ENCODE measurements at regions not wholly inside any gene's neighbourhood (a gene's known extent, or its start where the extent isn't known, plus 50 kb on each side); places are given as distances from the start of the nearest gene placed in this dataset.
"Not testable (repeated sequence)": the region's sequence is repeated elsewhere in the genome, so short reads cannot be mapped to it uniquely, and the experiment has no call there.

DNA sequence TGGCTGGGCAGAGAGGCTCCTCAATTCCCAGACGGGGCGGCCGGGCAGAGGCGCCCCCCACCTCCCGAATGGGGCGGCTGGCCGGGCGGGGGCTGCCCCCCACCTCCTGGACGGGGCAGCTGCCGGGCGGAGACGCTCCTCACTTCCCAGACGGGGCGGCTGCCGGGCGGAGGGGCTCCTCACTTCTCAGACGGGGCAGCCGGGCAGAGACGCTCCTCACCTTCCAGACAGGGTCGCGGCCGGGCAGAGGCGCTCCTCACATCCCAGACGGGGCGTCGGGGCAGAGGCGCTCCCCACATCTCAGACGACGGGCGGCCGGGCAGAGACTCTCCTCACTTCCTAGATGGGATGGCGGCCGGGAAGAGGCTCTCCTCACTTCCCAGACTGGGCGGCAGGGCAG, 214.1 kb downstream of the SOX2 start:
- FAIRE-seq, result not testable (repeated sequence)

DNA sequence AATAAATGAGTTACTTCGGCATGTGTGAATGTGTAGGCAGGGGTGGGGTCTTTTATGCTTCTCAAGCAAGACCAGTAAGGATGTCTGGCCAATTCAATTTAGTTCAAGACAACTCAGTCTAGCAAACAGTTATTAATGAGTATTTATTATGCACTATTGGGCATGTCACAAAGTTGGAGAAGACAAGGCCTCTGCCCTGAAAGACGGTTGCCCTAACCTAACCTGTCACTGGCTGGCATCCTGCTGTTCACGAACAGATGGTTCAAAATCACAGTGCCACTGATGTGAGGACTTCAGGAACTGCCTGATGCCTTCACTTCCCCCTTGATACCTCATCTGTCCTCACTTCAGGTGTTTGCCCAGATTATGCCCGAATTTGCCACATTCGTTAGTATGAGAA, 217.8 kb downstream of the SOX2 start:
- no peak for FAIRE-seq

DNA sequence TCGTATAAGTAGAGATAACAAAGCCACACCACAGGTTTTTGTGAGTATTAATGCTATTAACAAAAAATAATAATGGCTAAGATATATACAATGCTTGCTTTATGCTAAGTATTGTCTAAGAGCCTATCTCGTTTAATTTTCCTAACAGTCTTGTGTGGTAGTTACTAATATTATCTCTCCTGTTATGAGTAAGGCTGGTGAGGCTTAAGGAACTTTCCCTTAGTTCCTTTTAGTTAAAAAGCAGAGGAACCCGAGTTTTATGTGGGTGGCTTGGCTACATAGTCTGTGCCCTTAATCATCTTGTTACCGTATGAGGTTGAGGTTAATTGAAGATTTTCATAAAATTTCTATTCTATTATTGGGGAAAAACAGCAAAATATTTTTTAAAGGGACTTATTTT, 218.4 kb downstream of the SOX2 start:
- no peak for FAIRE-seq

DNA sequence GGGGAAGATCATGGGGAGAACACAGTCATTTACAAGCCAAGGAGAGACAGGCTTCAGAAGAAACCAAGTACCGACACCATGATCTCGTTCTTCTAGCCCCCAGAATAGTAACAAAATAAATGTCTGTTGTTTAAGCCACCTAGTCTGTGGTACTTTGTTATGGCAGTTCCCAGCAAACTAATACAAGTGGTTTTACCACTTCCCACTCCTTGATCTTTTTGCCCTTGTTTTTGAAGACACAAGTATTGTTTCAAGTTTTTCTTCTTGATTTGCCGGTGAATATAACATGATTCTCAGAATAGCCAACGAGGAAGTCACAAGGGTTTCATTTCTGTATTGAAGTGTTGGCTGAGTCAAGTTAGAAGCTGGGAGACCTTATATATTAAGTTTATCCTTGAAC, 220.3 kb downstream of the SOX2 start:
- no peak for FAIRE-seq

DNA sequence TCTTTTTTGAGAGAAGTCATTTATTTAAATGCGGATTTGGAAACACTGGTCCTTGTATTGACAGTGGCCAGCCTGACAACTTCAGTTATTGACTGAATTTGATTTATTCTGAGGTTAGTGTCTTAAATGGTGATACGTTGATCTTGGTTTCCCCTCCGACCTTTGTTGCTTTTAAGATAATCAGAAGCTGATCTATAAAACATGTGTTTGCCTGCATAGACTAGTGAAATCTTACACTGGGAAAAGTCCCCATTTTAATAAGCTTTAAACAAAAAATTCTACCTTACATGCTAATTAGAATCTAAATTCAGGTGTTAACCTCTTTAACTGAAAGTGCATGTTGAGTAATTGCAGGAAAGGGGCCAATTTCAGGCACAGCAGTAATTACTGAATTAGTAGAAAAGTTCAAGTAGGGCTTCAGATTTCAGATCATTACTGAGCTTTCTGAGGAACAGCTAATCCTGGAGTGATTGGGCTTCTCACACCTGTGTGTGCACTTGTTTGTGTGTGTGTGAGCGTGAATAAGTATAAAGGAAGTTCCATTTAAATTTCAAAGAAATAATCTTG, 221.4 kb downstream of the SOX2 start:
- FAIRE-seq, result no peak

DNA sequence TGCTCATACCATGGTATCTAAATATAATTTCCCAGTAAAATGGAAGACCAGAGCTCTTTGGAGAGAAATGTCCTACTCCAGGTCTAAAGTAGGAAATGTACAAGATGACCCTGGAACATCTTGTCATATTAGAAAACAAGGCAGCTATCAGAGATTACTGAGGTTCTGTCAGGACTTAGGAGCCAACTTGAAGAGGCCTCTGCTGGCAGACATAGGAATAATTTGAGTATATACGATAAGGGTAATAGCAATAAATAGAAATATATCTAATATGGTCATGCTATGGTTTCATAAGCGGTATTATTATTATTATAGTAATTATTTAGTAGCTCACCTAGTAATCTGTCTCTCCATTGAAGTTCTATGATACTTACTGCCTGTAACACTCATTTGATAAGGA, 224.2 kb downstream of the SOX2 start:
- FAIRE-seq, result no peak

DNA sequence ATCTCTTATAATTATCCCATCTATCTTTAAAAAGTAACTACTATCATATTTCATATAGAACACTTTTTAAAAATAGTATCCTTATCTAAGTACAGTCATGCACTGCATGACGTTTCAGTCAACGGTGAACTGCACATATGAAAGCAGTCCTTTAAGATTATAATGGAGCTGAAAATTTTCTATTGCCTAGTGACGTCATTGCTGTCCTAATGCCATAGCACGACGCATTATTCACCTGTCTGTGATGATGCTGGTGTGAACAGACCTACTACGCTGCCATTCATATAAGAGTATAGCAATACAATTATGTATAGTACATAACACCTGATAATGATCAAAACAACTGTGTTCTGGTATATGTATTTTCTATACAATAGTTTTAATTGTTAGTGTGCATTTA, 225.0 kb downstream of the SOX2 start:
- no peak for FAIRE-seq

DNA sequence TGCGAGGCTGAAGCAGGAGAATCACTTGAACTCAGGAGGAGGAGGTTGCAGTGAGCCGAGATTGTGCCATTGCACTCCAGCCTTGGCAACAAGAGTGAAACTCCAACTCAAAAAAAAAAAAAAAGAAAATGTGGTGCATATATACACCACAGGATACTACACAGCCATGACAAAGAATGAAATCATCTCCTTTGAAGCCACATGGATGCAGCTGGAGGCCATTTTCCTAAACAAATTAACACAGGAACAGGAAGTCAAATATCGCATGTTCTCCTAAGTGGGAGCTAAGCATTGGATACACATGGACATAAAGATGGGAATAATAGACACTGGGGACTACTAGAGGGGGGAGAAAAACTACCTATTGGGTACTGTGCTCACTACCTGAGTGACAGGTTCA, 226.9 kb downstream of the SOX2 start:
- FAIRE-seq, result not testable (repeated sequence)

DNA sequence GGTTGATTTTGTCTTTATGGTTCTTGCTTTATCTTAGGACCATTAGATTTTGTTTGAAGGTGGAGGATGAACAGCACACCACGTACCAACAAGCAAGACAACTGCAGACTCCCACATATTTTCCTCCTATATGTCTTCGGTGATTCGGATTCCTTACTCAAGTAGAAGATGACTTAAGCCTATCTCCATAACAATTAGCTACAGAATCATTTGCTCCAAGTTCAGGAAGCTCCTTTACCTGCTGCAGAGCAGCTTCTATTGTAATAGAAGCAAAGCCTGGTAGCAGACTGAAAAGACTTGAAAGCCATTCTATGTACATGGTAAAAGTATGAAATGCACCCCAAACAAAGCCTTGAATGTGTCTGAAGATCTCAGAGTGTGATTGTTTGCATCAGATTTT, 229.0 kb downstream of the SOX2 start:
- no peak for FAIRE-seq

DNA sequence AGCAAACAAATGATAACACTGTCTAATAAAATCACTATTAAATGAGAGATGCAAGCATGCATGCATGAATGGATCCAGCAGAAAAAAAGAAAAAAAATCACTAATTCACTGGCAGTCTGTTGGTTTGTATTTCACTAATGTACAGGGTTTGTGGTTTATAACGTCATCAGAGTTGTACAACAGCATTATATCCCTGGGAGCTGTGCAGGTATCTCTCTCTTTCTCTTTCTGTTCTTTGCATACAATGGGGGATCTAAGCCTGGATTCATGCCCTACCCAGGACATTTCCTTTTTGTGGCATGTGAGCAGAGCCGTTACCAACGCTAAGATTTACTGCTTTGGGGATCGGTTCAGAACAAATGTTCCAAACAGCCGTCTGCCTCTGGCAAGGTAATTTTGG, 229.5 kb downstream of the SOX2 start:
- FAIRE-seq, result no peak

DNA sequence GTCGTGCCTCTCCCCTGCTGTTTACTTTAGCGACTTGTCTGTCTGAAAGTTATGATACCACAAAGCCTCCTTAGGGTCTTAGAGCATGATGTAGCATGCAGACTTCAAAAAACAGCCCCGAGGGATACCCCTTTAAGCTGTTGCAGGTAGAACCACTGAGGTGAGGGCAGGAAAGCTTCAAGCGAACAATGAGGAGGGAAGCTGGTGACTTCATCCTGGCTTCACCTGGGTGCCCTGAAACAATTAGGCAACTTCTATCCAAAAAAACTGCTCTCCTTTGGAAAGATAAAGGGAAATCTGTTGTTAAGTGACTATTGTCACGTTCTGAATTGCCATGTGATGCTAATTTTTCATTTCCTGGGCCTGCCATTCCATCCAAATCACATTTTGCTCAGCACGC, 231.6 kb downstream of the SOX2 start:
- FAIRE-seq, result no peak

DNA sequence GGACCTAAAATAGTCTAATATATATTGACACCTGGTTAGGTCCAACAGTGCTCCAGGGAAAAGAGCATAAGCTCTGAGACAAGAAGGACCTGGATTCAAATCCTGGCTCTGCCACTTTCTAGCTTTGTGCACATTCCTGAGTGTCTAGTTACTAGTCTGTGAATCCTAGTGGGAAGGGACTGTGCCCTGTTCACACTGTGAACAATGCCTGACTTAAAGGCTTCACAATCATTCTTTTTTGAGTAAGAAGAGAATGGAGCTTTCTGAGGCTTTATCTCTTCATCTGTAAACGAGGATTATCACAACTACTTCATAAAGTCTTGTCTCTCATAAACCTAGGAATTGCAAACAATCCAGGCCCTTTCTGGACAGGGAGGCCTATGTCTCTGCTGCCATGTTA, 235.9 kb downstream of the SOX2 start:
- FAIRE-seq, result no peak

DNA sequence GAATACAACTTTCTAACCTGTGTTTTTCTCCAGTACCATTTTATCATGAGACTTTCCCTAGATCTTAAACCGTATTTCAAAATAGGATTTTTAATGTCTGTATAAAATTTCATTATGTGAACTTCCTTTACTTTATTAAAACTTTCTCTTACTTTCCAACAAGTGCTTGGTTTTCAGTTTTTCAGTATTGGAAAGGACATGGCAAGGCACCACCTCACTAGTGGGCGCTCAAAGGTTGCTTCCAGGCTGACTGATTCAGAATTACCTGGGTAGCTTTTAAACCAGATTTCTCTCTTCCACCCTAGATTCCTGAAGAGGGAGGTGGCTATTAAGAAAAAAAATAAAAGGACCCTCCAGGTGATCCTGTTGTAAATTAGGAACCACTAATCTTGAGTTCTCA, 236.6 kb downstream of the SOX2 start:
- FAIRE-seq, result no peak

DNA sequence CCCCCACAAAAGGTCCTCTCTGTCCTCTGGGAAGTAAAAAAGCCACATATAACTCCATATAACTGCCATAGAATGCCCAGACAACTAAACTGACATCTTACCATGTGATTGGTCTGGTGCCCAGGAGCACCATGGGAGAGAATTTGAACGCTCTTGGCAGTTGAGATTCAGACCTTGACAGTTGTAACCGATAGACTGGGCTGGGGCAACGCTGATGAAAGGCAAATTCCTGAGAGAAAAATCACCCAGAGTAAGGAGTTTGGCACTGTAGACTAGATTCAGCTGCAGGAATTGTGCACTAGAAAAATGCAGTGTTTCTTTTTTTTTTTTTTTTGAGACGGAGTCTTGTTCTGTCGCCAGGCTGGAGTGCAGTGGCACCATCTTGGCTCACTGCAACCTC, 240.5 kb downstream of the SOX2 start:
- FAIRE-seq, result no peak

DNA sequence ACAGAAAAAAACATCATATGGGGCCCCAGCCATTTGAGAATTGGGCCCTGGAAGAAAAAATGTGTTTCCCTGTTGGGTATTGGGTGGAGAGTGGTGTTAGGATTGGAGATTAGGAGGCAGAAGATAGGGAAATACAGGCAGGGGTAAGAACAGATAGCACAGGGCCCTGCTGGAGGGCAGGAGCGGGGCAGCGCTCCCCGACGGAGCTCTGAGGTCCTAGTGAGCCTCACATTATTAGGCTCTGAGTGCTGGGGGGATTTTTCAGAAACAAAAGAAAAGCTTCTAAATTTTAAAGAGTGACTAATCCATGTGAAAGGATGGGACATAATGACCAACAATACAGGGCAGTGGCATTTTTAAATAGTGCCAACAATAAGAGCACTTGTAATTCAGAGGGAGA, 241.2 kb downstream of the SOX2 start:
- no peak for FAIRE-seq

DNA sequence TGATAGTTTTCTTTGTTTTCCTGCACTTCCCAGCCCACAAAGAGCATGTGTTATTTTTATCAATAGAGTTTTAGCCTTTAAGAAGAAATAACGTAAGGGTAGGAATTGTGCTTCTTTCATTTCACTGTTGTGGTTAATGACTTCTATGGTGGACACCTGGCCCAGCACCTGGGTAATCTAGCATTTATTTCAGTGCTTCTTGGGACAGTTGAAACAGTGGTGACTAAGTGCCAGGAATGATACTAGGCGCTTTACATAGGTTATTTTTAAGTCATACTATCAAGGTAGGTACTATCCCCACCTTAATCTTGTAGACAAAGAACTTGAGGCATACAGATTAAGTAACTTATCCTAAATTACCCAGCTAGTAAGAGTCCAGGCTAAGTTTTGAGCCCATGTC, 243.8 kb downstream of the SOX2 start:
- FAIRE-seq, result no peak

DNA sequence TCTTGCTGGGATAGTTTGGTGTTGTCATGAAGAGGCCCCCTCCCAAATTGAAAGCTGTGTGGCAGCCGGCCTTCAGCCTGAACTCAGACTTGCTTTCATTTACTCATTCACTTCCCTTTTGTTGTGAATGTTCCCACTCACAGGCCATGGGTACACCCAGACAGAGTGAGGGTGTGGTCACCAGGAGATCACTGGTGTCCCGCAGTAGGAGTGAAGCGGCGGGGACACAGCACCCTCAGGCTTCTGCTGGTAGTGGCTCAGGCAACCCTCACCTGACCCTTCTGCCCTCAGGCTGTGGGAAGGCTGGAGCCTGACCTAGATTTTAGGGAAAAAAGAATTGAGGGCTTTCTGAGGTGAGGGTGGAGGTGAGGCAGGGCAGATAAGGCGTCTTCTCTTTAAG, 244.4 kb downstream of the SOX2 start:
- FAIRE-seq, result no peak

DNA sequence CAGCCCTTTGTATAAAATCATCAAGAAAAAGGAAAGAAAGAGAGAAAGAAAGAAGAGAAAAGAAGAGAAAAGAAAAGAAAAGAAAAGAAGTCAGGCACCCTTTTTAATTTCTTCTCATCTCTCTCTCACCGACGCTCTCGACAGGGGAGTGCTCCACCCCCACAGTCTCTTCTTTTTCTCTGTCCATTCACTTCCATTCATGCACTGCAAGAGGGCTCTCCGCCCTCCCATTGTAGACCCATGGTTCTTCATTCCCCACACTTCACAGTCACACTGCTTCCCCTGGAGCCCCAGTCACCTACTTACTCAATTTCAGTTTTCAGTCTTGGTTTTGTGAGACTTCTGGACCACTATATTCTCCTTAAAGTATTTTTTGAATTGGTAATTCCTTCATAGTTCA, 254.7 kb downstream of the SOX2 start:
- FAIRE-seq, result no peak

DNA sequence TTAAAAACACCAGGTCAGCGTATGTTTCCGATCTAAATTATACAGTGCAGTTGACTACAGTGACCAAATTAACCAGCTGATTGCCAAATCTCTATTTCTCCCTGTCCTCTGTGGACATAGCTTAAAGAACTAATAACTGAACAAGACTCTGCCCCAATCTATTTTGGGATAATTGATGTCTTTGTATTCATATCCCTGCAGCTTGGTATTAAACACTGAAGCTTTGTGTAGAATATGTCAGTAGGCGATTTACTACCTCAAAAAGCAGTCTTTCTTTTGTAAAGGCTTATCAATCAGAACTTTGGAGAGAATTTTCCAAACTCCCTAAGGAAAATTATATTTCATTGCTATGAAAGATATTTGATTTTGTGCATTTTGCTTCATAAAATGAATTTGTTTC, 258.2 kb downstream of the SOX2 start:
- no peak for FAIRE-seq

DNA sequence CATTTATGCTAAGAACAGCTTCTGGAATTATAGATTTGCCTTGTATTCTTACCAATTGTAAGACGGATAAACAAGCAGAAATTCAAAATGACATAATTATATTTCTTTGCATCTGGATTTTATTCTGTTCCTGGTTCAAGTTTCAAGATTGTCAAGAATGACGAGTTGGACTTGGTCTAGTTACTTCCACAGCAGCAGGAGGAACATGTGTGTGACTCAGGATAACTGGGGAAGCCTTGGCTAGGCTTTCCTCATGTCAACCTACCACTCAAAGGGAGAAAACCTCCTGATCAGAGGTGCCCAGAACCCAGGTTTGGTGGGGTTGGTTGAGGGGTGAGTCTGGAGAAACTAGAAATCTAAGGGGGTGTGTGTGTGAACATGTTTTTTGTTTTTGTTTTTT, 259.7 kb downstream of the SOX2 start:
- FAIRE-seq, result no peak

DNA sequence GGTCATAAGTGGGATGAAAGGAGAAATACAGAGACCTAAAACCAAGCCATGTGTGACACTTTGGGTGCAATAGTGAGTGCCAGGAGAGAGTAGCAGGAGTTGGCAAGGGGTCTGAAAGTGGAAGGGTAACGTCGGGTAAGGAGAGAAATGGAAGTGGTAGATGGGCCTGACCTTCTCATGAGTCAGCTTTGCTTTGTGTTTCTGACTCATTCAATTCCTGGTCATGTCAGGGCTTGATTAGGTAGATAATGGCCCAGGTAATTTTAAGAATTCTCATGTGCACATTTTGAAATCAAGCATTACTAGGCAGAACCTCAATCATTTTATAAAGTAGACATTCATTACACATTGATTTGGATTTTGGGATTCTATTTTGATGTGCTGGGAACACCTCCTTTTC, 262.5 kb downstream of the SOX2 start:
- FAIRE-seq, result no peak

DNA sequence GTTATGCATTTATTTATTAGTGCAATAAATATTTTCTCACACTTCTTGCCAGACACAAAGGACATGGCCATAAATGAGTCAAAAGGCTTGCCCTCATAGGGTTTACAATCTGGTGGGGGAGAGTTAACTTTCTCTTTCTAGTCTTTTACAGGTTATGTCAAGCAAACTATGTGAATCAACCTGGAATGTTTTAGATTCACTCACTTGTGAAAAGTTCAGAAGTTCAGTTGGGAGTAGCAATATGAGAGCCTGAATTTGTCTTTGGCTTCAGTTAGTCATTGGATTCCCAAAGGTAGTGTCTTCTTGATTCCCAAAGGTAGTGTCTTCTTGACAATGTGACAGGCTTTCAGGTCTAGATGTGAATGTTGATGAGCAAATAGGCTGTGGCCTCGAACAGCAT, 264.8 kb downstream of the SOX2 start:
- FAIRE-seq, result no peak

DNA sequence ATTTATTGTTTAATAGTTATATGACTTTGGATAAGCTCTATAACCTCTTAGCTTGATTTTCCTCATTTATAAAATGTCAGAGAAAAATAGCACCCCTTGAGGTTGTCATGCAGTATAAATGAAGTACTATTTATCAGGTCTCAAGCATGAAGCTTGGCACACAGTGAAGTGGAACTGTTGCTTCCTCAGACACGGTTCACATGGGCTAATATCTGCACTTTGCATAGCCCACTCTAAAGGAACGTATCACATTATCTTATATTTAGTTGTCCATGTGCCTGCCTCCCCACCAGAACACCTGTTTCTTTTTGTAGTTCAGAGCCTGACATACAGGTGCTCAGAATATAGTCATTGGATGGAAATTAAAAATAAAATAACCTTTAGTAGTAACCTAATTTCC, 273.7 kb downstream of the SOX2 start:
- FAIRE-seq, result no peak

DNA sequence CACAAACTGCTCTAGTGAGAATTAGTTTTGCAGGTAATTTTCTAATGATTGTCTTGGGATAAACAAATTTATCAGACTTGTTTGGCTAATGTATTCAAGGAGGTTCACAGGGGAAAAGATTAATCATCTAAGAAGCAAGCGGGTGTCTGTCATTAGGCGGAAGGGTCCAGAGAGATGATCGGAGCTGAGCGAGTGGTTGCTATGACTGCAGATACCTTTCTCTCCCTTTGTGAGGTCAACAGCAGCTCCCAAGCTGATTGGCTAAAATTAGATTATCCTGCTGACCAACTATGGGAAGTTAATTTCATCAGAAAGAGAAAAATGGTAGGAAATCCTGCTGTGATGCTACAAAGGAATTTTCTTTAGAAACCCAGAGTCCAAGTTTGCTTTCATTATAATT, 276.0 kb downstream of the SOX2 start:
- FAIRE-seq, result no peak

DNA sequence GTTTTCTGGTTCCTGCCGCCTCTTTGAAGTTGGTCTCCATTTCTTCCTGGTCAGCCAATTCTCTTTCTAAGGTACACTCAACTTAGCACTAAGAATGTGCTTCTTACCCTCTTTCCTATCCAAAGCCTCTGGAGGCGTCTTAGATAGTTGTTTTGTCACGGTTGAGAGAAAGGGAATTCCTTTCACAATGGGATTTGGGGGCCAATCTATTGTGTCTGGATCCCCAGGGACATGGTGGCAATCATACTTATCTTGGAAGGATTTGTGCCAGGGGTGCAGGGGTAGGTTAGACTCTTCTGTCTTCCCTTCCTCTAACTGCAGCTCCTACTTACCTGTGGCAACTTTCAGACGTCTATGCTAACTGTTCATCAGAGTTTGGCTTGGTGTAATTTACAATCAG, 287.1 kb downstream of the SOX2 start:
- FAIRE-seq, result no peak

DNA sequence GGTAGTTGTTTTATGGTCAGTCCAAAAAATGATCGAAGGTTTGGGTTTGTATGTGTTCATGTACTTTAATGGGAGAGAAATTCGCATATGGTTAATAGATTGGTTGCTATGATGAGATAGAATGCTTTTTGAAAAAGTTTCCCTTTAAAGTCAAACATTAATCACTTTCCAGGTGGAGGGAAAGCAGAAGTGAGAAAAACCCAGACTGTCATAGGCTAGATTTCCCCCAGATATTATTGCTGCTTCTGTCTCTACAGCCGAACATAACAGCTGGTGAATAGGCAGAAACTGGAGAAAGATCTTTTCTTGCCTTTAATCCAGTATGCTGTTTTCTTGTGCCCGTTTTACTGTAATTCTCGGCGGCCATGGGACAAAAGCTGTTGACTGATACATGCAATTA, 287.6 kb downstream of the SOX2 start:
- FAIRE-seq, result no peak

Data from A204.1 (cell line).